Mesenchymal stem cell (in vitro differentiated cells and primary cell): ENCODE measurements at regions not wholly inside any gene's neighbourhood (a gene's known extent, or its start where the extent isn't known, plus 50 kb on each side); places are given as distances from the start of the nearest gene placed in this dataset.

Experiments
- DNase-seq: peaks from one replicate; pipeline ENCODE4 v3.0.0-alpha.2; 2013
- H2AFZ ChIP-seq: one replicate; pipeline ENCODE4 v1.6.1; 2013; ENCODE audit warnings: low read depth, mild to moderate bottlenecking, control low read depth, inconsistent platforms, low read length, moderate library complexity
- H2AK5ac ChIP-seq: 2 replicates; pipeline ENCODE4 v1.6.1; 2013; ENCODE audit warnings: low read length, moderate library complexity, mild to moderate bottlenecking, inconsistent platforms; ENCODE audit not compliant: severe bottlenecking
- H2BK120ac ChIP-seq: one replicate; pipeline ENCODE4 v1.6.1; 2013; ENCODE audit warnings: low read depth, mild to moderate bottlenecking, inconsistent platforms, low read length, moderate library complexity
- H2BK12ac ChIP-seq, 2 experiments: one replicate each; pipeline ENCODE4 v1.6.1; 2013; ENCODE audit warnings: inconsistent platforms in 2 of 2, low read length in 2 of 2, mild to moderate bottlenecking in 2 of 2, moderate library complexity in 2 of 2, control low read depth in 1 of 2
- H2BK15ac ChIP-seq: one replicate; pipeline ENCODE4 v1.6.1; 2013; ENCODE audit warnings: mild to moderate bottlenecking, low read depth, inconsistent platforms; ENCODE audit not compliant: poor library complexity, severe bottlenecking
- H2BK5ac ChIP-seq: 2 replicates; pipeline ENCODE4 v1.6.1; 2013; ENCODE audit warnings: low read depth, mild to moderate bottlenecking, low read length, control low read depth, inconsistent platforms; ENCODE audit not compliant: poor library complexity, severe bottlenecking
- H3K14ac ChIP-seq, 2 experiments: one replicate each; pipeline ENCODE4 v1.6.1; 2013; ENCODE audit warnings: inconsistent platforms in 2 of 2, low read length in 2 of 2, control low read depth in 1 of 2, mild to moderate bottlenecking in 1 of 2, moderate library complexity in 1 of 2
- H3K18ac ChIP-seq, 2 experiments: one replicate each; pipeline ENCODE4 v1.6.1; 2013; ENCODE audit warnings: inconsistent platforms in 2 of 2, low read length in 2 of 2, control low read depth in 1 of 2, low read depth in 1 of 2, mild to moderate bottlenecking in 1 of 2
- H3K23ac ChIP-seq, 2 experiments: one replicate each; pipeline ENCODE4 v1.6.1; 2013; ENCODE audit warnings: inconsistent platforms in 2 of 2, low read length in 2 of 2, mild to moderate bottlenecking in 2 of 2, moderate library complexity in 2 of 2, control low read depth in 1 of 2
- H3K27ac ChIP-seq: 2 replicates; pipeline ENCODE4 v1.5.1; 2013; ENCODE audit warnings: mild to moderate bottlenecking, moderate library complexity, low read length, control low read depth, inconsistent platforms; ENCODE audit not compliant: poor library complexity, severe bottlenecking
- H3K27me3 ChIP-seq, 2 experiments: 2 replicates each; pipeline versions ENCODE4 v1.6.1 to v1.7.0; 2013; ENCODE audit warnings: low read length in 2 of 2, mild to moderate bottlenecking in 2 of 2, moderate library complexity in 2 of 2, control low read depth in 1 of 2, inconsistent platforms in 1 of 2; ENCODE audit not compliant: control insufficient read depth in 1 of 2, insufficient read depth in 1 of 2
- H3K36me3 ChIP-seq, 2 experiments: 2 replicates each; pipeline versions ENCODE4 v1.6.1 to v1.7.0; 2013; ENCODE audit warnings: low read length in 2 of 2, control low read depth in 1 of 2, inconsistent platforms in 1 of 2, low read depth in 1 of 2, mild to moderate bottlenecking in 1 of 2; ENCODE audit not compliant: insufficient read depth in 2 of 2, control insufficient read depth in 1 of 2
- H3K4ac ChIP-seq, 2 experiments: one replicate each; pipeline ENCODE4 v1.6.1; 2013; ENCODE audit warnings: inconsistent platforms in 2 of 2, low read length in 2 of 2, mild to moderate bottlenecking in 2 of 2, moderate library complexity in 2 of 2, control low read depth in 1 of 2, low read depth in 1 of 2
- H3K4me1 ChIP-seq: 2 replicates; pipeline ENCODE4 v1.6.1; 2013; ENCODE audit warnings: low read depth, low read length, control low read depth; ENCODE audit not compliant: control insufficient read depth, insufficient read depth
- H3K4me2 ChIP-seq: 2 replicates; pipeline ENCODE4 v1.6.1; 2013; ENCODE audit warnings: low read length, mild to moderate bottlenecking, inconsistent platforms; ENCODE audit not compliant: poor library complexity, severe bottlenecking
- H3K4me3 ChIP-seq, 2 experiments: 2 replicates each; pipeline versions ENCODE4 v1.5.1 to v1.7.0; 2013; ENCODE audit warnings: low read length in 2 of 2, mild to moderate bottlenecking in 2 of 2, control low read depth in 1 of 2, low read depth in 1 of 2; ENCODE audit not compliant: insufficient read depth in 1 of 2
- H3K79me1 ChIP-seq: replicated peaks from 2 replicates; pipeline ENCODE4 v1.6.1; 2013; ENCODE audit warnings: mild to moderate bottlenecking, control low read depth, low read length, inconsistent platforms; ENCODE audit not compliant: poor library complexity, severe bottlenecking
- H3K9ac ChIP-seq: 2 replicates; pipeline ENCODE4 v1.7.0; 2013; ENCODE audit warnings: mild to moderate bottlenecking, low read length, moderate library complexity
- H3K9me3 ChIP-seq: 2 replicates; pipeline ENCODE4 v1.7.0; 2013; ENCODE audit warnings: mild to moderate bottlenecking, low read length; ENCODE audit not compliant: control insufficient read depth
- H4K8ac ChIP-seq: one replicate; pipeline ENCODE4 v1.6.1; 2013; ENCODE audit warnings: inconsistent platforms, mild to moderate bottlenecking, low read length, moderate library complexity
- H4K91ac ChIP-seq: one replicate; pipeline ENCODE4 v1.6.1; 2013; ENCODE audit warnings: mild to moderate bottlenecking, low read length, inconsistent platforms
- WGBS: methylation state at CpG from one replicate; pipeline ENCODE4 v1.1.7; 2013; ENCODE audit warnings: mixed read lengths; 5-methylcytosine and 5-hydroxymethylcytosine counted together

DNA sequence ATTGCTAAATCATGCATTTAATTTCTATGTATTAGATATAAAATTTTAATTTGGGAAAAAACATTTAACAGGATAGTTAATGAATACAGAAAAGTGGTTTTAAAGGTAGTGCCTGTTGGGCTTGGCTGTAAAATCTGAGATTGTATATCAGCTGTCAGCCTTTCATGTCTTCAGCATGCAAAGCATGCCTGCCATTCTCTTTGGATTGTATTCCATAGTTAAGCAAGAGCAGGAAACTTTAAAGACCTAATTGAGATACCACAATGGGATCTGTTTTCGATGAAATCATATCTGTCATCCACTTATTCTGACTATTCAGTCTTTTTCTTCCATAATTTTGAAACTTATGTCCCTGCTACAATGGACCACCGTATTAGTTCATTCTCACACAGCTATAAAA is 451.0 kb upstream of the DDI1 start:
- 86% methylated on average over 1 of the region's 2 CpGs for WGBS
- Histone ChIP-seq H3K4me3 (no peak overlapping the region), H3K4me2 (no peak overlapping the region), H3K14ac (no peak overlapping the region), H3K27me3 (no peaks in the 10 kb centered on the region), H4K91ac (no peak overlapping the region), H3K23ac (no peak overlapping the region), H2BK12ac (no peak overlapping the region), H2BK5ac (no peak overlapping the region), H2AK5ac (no peak overlapping the region), H3K4ac (no peak overlapping the region), H2BK120ac (no peak overlapping the region), H3K4me1 (no peaks in the 10 kb centered on the region), H3K9ac (no peak overlapping the region), H3K27ac (no peak overlapping the region), H2AFZ (no peak overlapping the region), H3K79me1 (no peaks in the 10 kb centered on the region), H2BK15ac (no peak overlapping the region), H3K36me3 (no peaks in the 10 kb centered on the region), H3K18ac (no peak overlapping the region), H4K8ac (no peak overlapping the region), H3K9me3 (no peaks in the 10 kb centered on the region)
- no peak for DNase-seq

DNA sequence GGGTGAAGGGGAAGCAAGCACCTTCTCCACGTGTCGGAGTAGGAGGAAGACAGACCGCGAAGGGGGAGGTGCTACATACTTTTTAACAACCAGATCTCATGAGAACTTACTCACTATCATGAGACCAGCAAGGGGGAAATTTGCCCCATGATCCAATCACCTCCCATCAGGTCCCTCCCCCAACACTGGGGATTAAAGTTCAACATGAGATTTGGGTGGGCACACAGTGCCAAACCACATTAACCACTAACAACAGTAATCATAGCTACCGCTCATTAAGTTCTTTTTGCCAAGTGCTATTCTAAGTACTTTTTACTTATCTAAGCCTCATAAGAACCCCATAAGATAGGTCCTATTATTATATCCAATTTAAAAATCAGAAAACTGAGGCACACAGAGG is 450.5 kb upstream of the DDI1 start:
- H2AFZ ChIP-seq, result no peak overlapping the region
- H3K4me3 ChIP-seq, result no peak overlapping the region
- no peak overlapping the region for H3K4ac ChIP-seq
- H3K14ac ChIP-seq, result no peak overlapping the region
- no peaks in the 10 kb centered on the region for H3K27me3 ChIP-seq
- DNase-seq, result no peak
- H2BK12ac ChIP-seq, result no peak overlapping the region
- no peak overlapping the region for H4K8ac ChIP-seq
- no peak overlapping the region for H2AK5ac ChIP-seq
- H3K23ac ChIP-seq, result no peak overlapping the region
- H3K79me1 ChIP-seq, result no peaks in the 10 kb centered on the region
- H3K9me3 ChIP-seq, result no peaks in the 10 kb centered on the region
- 81% methylated on average over 5 of the region's 5 CpGs for WGBS
- no peaks in the 10 kb centered on the region for H3K36me3 ChIP-seq
- no peaks in the 10 kb centered on the region for H3K4me1 ChIP-seq
- no peak overlapping the region for H2BK120ac ChIP-seq
- H3K18ac ChIP-seq, result no peak overlapping the region
- H2BK5ac ChIP-seq, result no peak overlapping the region
- no peak overlapping the region for H3K27ac ChIP-seq
- H2BK15ac ChIP-seq, result no peak overlapping the region
- H4K91ac ChIP-seq, result no peak overlapping the region
- H3K4me2 ChIP-seq, result no peak overlapping the region
- H3K9ac ChIP-seq, result no peak overlapping the region

DNA sequence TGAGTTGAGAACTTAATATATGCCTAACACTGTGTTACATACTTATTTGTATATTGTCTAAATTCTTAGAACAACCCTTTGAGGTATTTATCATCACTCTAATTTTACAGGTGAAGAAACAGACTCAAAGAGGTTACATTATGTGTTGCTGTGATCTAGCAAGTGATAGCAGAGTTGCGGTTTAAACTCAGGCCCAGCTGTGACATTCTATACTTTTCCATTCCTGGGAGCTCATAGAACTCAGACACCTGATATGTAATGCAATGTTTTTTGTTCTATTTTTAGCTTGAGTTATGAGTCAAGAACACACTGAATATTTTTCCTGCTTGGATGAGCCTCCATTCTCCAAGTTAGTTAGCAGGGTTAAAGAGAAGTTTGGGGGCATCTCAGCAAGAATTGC is 449.7 kb upstream of the DDI1 start:
- H3K9me3 ChIP-seq, result no peaks in the 10 kb centered on the region

DNA sequence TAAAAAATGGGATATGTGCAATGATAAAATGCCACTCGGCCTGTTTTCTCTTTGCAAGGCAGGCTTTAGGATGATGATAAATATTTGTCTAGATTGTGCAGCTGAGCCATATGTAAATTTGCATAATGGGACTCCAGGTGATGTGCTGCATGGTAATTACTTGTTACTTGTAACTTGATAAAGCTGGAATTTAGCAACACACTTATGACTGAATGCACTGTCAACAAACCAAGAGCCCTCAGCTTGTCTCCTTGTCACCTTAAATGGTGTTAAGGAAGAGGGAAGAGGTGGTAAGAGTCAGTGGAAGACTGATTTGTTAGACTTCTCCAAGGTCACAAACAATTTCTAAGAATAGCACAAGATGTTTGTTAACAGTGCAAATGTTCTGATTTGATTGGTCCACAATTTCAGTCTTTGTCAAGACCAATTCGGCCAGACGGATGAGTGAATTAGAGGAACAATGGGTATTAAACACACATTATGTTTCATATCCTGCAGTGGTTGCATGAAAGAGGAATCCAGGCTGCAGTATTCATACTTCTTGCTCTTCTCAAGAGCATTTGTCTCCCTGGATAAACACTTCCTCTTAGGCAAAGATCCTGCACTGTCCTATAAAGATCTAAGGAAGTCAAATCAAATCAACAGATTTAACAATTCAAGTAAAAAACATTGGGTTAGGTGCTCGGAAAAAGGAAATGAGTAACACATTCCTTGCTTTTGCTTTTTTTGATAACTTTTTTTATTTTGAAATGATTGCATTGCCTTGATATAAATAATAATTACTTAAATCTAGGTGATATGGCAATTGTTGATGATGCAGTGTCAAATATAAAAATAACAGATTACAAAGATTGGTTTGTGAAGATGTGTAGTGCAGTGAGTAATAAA is 448.3 kb upstream of the DDI1 start:
- no peaks in the 10 kb centered on the region for H3K79me1 ChIP-seq
- H3K18ac ChIP-seq, result no peak overlapping the region
- no peak overlapping the region for H3K9ac ChIP-seq
- H3K4me1 ChIP-seq, result no peaks in the 10 kb centered on the region
- no peak overlapping the region for H3K4ac ChIP-seq
- H3K27ac ChIP-seq, result no peak overlapping the region
- no peak overlapping the region for H3K23ac ChIP-seq
- no peak overlapping the region for H4K8ac ChIP-seq
- no peaks in the 10 kb centered on the region for H3K36me3 ChIP-seq
- H3K14ac ChIP-seq, result no peak overlapping the region
- no peak overlapping the region for H2AK5ac ChIP-seq
- H4K91ac ChIP-seq, result no peak overlapping the region
- 90% methylated on average over 1 of the region's 4 CpGs for WGBS
- no peak overlapping the region for H2AFZ ChIP-seq
- no peaks in the 10 kb centered on the region for H3K9me3 ChIP-seq
- H3K4me3 ChIP-seq, result no peak overlapping the region
- H2BK12ac ChIP-seq, result no peak overlapping the region
- no peak for DNase-seq
- no peak overlapping the region for H2BK15ac ChIP-seq
- H2BK120ac ChIP-seq, result no peak overlapping the region
- no peaks in the 10 kb centered on the region for H3K27me3 ChIP-seq
- no peak overlapping the region for H3K4me2 ChIP-seq
- no peak overlapping the region for H2BK5ac ChIP-seq

More for the DNA sequence above, 449.7 kb upstream of the DDI1 start:
- Histone ChIP-seq H3K4me1 (no peaks in the 10 kb centered on the region), H2BK12ac (no peak overlapping the region), H3K4me2 (no peak overlapping the region), H4K8ac (no peak overlapping the region), H2BK120ac (no peak overlapping the region), H3K36me3 (no peaks in the 10 kb centered on the region), H2AK5ac (no peak overlapping the region), H3K79me1 (no peaks in the 10 kb centered on the region), H3K9ac (no peak overlapping the region), H3K14ac (no peak overlapping the region), H3K4ac (no peak overlapping the region), H2BK15ac (no peak overlapping the region), H3K27ac (no peak overlapping the region), H3K18ac (no peak overlapping the region), H4K91ac (no peak overlapping the region), H2AFZ (no peak overlapping the region), H3K23ac (no peak overlapping the region), H3K4me3 (no peak overlapping the region), H2BK5ac (no peak overlapping the region), H3K27me3 (no peaks in the 10 kb centered on the region)
- DNase-seq, result no peak
- no CpG with 5 or more reads among the region's 1 CpG for WGBS
